ENCODE measurements at regions not wholly inside any gene's neighbourhood (a gene's known extent, or its start where the extent isn't known, plus 50 kb on each side); places are given as distances from the start of the nearest gene placed in this dataset.

DNA sequence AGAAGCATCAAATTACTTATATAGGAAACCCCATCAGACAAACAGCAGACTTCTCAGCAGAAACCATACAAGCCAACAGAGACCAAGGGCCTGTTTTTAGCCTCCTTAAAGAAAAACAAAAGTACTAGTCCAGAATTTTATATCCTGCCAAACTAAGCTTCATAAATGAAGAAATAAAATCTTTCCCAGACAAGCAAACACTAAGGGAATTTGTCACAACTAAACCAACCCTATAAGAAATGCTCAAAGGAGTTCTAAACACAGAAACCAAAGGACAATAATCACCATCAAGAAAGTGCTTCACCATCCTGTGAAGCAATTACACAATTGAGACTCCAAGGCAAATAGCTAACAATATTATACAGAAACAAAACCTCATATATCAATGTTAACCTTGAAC, 238.6 kb downstream of the NKX6-1 start:
- TF ChIP-seq POLR2A (IDR thresholded peaks at IDR 0.05; ENCODE audit: low read depth, low read length): no peak
- no peak for TF ChIP-seq TAF1 (IDR thresholded peaks at IDR 0.05; ENCODE audit: low read depth, low read length)
- TF ChIP-seq POLR2AphosphoS5 (IDR thresholded peaks at IDR 0.05; ENCODE audit: low read depth, low read length): no peak
- no peak for TF ChIP-seq POU2F2 (IDR thresholded peaks at IDR 0.05; ENCODE audit: low read depth, low read length)
- no peak for TF ChIP-seq SPI1 (IDR thresholded peaks at IDR 0.05; ENCODE audit: low read depth, low read length)
